HEK293 (cell line): ENCODE measurements at regions not wholly inside any gene's neighbourhood (a gene's known extent, or its start where the extent isn't known, plus 50 kb on each side); places are given as distances from the start of the nearest gene placed in this dataset.

Experiments used
- CTCF ChIA-PET: fragments of 350-600 bp; formaldehyde crosslinking; extraction: SDS; loops from one replicate; lab custom pipeline; 2021; ENCODE audit warnings: antibody characterized with exemption; lab: Yijun Ruan, JAX
- POLR2A ChIA-PET: fragments of 300-600 bp; formaldehyde crosslinking; extraction: SDS; loops from one replicate; lab custom pipeline; 2020; ENCODE audit warnings: antibody characterized with exemption, inconsistent platforms; lab: Yijun Ruan, JAX
- H3K27ac ChIP-seq: fragments of 200-500 bp; sonication (Bioruptor generic); 2 replicates; pipeline ENCODE4 v1.5.1; 2014; ENCODE audit warnings: low read depth, low read length, control low read depth, inconsistent platforms; ENCODE audit errors: extremely low read depth
- H3K36me3 ChIP-seq, 2 experiments: fragments of 200-500 bp in 1 of 2; sonication (Bioruptor generic) in 1 of 2; 1 replicate in 1 of 2; 2 replicates in 1 of 2; pipeline ENCODE4 v1.5.1; 2014 to 2017; ENCODE audit warnings: inconsistent platforms in 2 of 2, low read length in 2 of 2; ENCODE audit not compliant: control insufficient read depth in 2 of 2, insufficient read depth in 1 of 2
- H3K4me1 ChIP-seq: fragments of 200-500 bp; sonication (Bioruptor generic); 2 replicates; pipeline ENCODE4 v1.5.1; 2014; ENCODE audit warnings: mild to moderate bottlenecking, low read length, inconsistent platforms; ENCODE audit not compliant: control insufficient read depth, insufficient read depth
- H3K4me3 ChIP-seq: 2 replicates; pipeline ENCODE4 v1.5.1; 2011; ENCODE audit warnings: low read depth, mild to moderate bottlenecking, control low read depth, low read length, moderate library complexity
- H3K9me3 ChIP-seq: fragments of 200-500 bp; sonication (Bioruptor generic); 2 replicates; pipeline ENCODE4 v1.5.1; 2014; ENCODE audit warnings: low read depth, low read length, inconsistent platforms; ENCODE audit not compliant: control insufficient read depth, insufficient read depth
- GLI4 ChIP-seq: fragments of 450-650 bp; formaldehyde crosslinking; IDR thresholded peaks from 2 replicates; pipeline ENCODE4 v1.5.1; 2016; ENCODE audit warnings: missing biosample characterization, missing genetic modification characterization
- MZF1 ChIP-seq: fragments of 450-650 bp; formaldehyde crosslinking; IDR thresholded peaks from 2 replicates; pipeline ENCODE4 v1.5.1; 2017; ENCODE audit warnings: missing biosample characterization, missing genetic modification characterization, borderline replicate concordance
- PATZ1 ChIP-seq: fragments of 450-650 bp; formaldehyde crosslinking; IDR thresholded peaks from 2 replicates; pipeline ENCODE4 v1.5.1; 2016; ENCODE audit warnings: missing biosample characterization, missing genetic modification characterization
- TCF7L2 ChIP-seq: IDR thresholded peaks from 2 replicates; pipeline ENCODE4 v1.6.1; 2011; ENCODE audit warnings: low read depth, mild to moderate bottlenecking, inconsistent platforms, low read length, moderate library complexity, borderline replicate concordance
- WT1 ChIP-seq: fragments of 450-650 bp; formaldehyde crosslinking; IDR thresholded peaks from 2 replicates; pipeline ENCODE4 v1.5.1; 2016; ENCODE audit warnings: missing biosample characterization, missing genetic modification characterization
- ZBTB20 ChIP-seq: fragments of 450-650 bp; formaldehyde crosslinking; IDR thresholded peaks from 2 replicates; pipeline ENCODE4 v1.5.1; 2016; ENCODE audit warnings: missing biosample characterization, missing genetic modification characterization
- ZBTB8A ChIP-seq: fragments of 450-650 bp; formaldehyde crosslinking; IDR thresholded peaks from 2 replicates; pipeline ENCODE4 v1.5.1; 2016; ENCODE audit warnings: missing biosample characterization, missing genetic modification characterization
- ZNF16 ChIP-seq: fragments of 450-650 bp; formaldehyde crosslinking; IDR thresholded peaks from 2 replicates; pipeline ENCODE4 v1.5.1; 2016; ENCODE audit warnings: low read depth, missing biosample characterization, missing genetic modification characterization
- ZNF175 ChIP-seq: fragments of 450-650 bp; formaldehyde crosslinking; IDR thresholded peaks from 2 replicates; pipeline ENCODE4 v1.5.1; 2016; ENCODE audit warnings: missing biosample characterization, missing genetic modification characterization
- ZNF214 ChIP-seq: fragments of 450-650 bp; formaldehyde crosslinking; IDR thresholded peaks from 2 replicates; pipeline ENCODE4 v1.5.1; 2017; ENCODE audit warnings: missing biosample characterization, mild to moderate bottlenecking, missing genetic modification characterization, borderline replicate concordance
- ZNF23 ChIP-seq: fragments of 450-650 bp; formaldehyde crosslinking; IDR thresholded peaks from 2 replicates; pipeline ENCODE4 v1.5.1; 2016; ENCODE audit warnings: missing biosample characterization, missing genetic modification characterization, borderline replicate concordance
- ZNF302 ChIP-seq: fragments of 450-650 bp; formaldehyde crosslinking; IDR thresholded peaks from 2 replicates; pipeline ENCODE4 v1.5.1; 2016; ENCODE audit warnings: missing biosample characterization, missing genetic modification characterization, low read depth
- ZNF311 ChIP-seq: fragments of 450-650 bp; formaldehyde crosslinking; IDR thresholded peaks from 2 replicates; pipeline ENCODE4 v1.5.1; 2017; ENCODE audit warnings: missing biosample characterization, missing genetic modification characterization, borderline replicate concordance
- ZNF366 ChIP-seq: fragments of 450-650 bp; formaldehyde crosslinking; conservative IDR thresholded peaks from 2 replicates; pipeline ENCODE4 v1.5.1; 2016; ENCODE audit warnings: missing biosample characterization, missing genetic modification characterization
- ZNF37A ChIP-seq: fragments of 450-650 bp; IDR thresholded peaks from 2 replicates; pipeline ENCODE4 v1.5.1; 2018; ENCODE audit warnings: missing biosample characterization, missing genetic modification characterization
- ZNF394 ChIP-seq: fragments of 450-650 bp; formaldehyde crosslinking; IDR thresholded peaks from 2 replicates; pipeline ENCODE4 v1.5.1; 2016; ENCODE audit warnings: missing biosample characterization, missing genetic modification characterization, mild to moderate bottlenecking, moderate library complexity, borderline replicate concordance
- ZNF473 ChIP-seq: fragments of 450-650 bp; formaldehyde crosslinking; IDR thresholded peaks from 2 replicates; pipeline ENCODE4 v1.5.1; 2017; ENCODE audit warnings: missing biosample characterization, missing genetic modification characterization
- ZNF544 ChIP-seq: fragments of 450-650 bp; formaldehyde crosslinking; IDR thresholded peaks from 2 replicates; pipeline ENCODE4 v1.5.0; 2017; ENCODE audit warnings: missing biosample characterization, missing genetic modification characterization
- ZNF571 ChIP-seq: fragments of 450-650 bp; formaldehyde crosslinking; IDR thresholded peaks from 2 replicates; pipeline ENCODE4 v1.5.0; 2017; ENCODE audit warnings: missing biosample characterization, missing genetic modification characterization
- ZNF610 ChIP-seq: fragments of 450-650 bp; formaldehyde crosslinking; IDR thresholded peaks from 2 replicates; pipeline ENCODE4 v1.5.1; 2016; ENCODE audit warnings: missing biosample characterization, missing genetic modification characterization, borderline replicate concordance
- ZNF629 ChIP-seq: fragments of 450-650 bp; formaldehyde crosslinking; IDR thresholded peaks from 2 replicates; pipeline ENCODE4 v1.5.1; 2017; ENCODE audit warnings: missing biosample characterization, missing genetic modification characterization
- ZNF677 ChIP-seq: fragments of 450-650 bp; IDR thresholded peaks from 2 replicates; pipeline ENCODE4 v1.5.0; 2018; ENCODE audit warnings: missing biosample characterization, mild to moderate bottlenecking, missing genetic modification characterization, moderate library complexity
- ZNF843 ChIP-seq: fragments of 450-650 bp; formaldehyde crosslinking; IDR thresholded peaks from 2 replicates; pipeline ENCODE4 v1.5.1; 2016; ENCODE audit warnings: missing biosample characterization, missing genetic modification characterization
- TF ChIP-seq, protein P1 (sequence below): fragments of 450-650 bp; formaldehyde crosslinking; IDR thresholded peaks from 2 replicates; pipeline ENCODE4 v1.5.1; 2016; ENCODE audit warnings: missing biosample characterization, missing genetic modification characterization, borderline replicate concordance
- TF ChIP-seq, protein P2 (sequence below): fragments of 450-650 bp; formaldehyde crosslinking; IDR thresholded peaks from 2 replicates; pipeline ENCODE4 v1.5.1; 2016; ENCODE audit warnings: missing biosample characterization, missing genetic modification characterization

DNA sequence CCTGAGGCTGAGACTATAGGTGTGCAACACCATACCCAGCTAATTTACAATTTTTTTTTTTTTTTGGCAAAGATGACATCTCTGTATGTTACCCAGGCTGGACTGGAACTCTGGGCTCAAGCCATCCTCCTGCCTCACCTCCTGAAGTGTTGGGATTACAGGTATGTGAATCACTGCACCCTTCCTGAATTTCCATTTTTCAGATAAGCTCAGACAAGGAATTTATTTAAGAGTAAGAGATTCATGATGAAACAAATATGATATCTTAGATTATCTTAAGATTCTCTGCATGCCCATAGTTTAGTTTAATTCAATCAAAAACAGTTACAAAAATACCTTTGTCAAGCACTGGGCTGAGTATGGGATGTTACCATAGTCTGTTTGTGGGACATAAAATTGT, 128.4 kb upstream of the BASP1 start:
- POLR2A ChIA-PET, result no interaction called here
- CTCF ChIA-PET, result interaction anchor here (0.5 to 0.7 kb wide), 2 partner anchors 19 to 60 kb away, joined by 3 read pairs; no protein-coding TSS in a partner anchor
- no peak overlapping the region for H3K27ac ChIP-seq

GRCh38 chr5:17089690-17090089, 127.7 kb upstream of the BASP1 start:
- H3K27ac ChIP-seq, result no peak overlapping the region
- TF ChIP-seq TCF7L2, result no peak
- TF ChIP-seq, protein P1, sequence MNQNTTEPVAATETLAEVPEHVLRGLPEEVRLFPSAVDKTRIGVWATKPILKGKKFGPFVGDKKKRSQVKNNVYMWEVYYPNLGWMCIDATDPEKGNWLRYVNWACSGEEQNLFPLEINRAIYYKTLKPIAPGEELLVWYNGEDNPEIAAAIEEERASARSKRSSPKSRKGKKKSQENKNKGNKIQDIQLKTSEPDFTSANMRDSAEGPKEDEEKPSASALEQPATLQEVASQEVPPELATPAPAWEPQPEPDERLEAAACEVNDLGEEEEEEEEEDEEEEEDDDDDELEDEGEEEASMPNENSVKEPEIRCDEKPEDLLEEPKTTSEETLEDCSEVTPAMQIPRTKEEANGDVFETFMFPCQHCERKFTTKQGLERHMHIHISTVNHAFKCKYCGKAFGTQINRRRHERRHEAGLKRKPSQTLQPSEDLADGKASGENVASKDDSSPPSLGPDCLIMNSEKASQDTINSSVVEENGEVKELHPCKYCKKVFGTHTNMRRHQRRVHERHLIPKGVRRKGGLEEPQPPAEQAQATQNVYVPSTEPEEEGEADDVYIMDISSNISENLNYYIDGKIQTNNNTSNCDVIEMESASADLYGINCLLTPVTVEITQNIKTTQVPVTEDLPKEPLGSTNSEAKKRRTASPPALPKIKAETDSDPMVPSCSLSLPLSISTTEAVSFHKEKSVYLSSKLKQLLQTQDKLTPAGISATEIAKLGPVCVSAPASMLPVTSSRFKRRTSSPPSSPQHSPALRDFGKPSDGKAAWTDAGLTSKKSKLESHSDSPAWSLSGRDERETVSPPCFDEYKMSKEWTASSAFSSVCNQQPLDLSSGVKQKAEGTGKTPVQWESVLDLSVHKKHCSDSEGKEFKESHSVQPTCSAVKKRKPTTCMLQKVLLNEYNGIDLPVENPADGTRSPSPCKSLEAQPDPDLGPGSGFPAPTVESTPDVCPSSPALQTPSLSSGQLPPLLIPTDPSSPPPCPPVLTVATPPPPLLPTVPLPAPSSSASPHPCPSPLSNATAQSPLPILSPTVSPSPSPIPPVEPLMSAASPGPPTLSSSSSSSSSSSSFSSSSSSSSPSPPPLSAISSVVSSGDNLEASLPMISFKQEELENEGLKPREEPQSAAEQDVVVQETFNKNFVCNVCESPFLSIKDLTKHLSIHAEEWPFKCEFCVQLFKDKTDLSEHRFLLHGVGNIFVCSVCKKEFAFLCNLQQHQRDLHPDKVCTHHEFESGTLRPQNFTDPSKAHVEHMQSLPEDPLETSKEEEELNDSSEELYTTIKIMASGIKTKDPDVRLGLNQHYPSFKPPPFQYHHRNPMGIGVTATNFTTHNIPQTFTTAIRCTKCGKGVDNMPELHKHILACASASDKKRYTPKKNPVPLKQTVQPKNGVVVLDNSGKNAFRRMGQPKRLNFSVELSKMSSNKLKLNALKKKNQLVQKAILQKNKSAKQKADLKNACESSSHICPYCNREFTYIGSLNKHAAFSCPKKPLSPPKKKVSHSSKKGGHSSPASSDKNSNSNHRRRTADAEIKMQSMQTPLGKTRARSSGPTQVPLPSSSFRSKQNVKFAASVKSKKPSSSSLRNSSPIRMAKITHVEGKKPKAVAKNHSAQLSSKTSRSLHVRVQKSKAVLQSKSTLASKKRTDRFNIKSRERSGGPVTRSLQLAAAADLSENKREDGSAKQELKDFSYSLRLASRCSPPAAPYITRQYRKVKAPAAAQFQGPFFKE (tag by site-specific recombination), result no peak
- no peak for TF ChIP-seq ZNF23
- no peak for TF ChIP-seq ZNF366 (tag by site-specific recombination)
- TF ChIP-seq ZNF843 (tag by site-specific recombination), result no peak
- no peak for TF ChIP-seq PATZ1
- no peak for TF ChIP-seq ZNF16
- no peak for TF ChIP-seq ZNF394
- no peak for TF ChIP-seq ZNF677 (tag by site-specific recombination)
- TF ChIP-seq WT1, result no peak
- TF ChIP-seq ZBTB20, result no peak
- no peak for TF ChIP-seq ZNF473
- TF ChIP-seq, all 188 proteins: peak for 0
- POLR2A ChIA-PET, result no interaction called here
- CTCF ChIA-PET, result interaction anchor here (0.6 kb wide), 2 partner anchors 100 to 185 kb away, joined by 3 to 4 read pairs; no protein-coding TSS in a partner anchor
- H3K9me3 ChIP-seq, result no peaks in the 10 kb centered on the region
- H3K4me3 ChIP-seq, result no peak overlapping the region
- H3K36me3 ChIP-seq, result no peaks in the 10 kb centered on the region; a peak in 1 of 3 replicates
- no peaks in the 10 kb centered on the region for H3K4me1 ChIP-seq

More for the DNA sequence above, 128.4 kb upstream of the BASP1 start:
- Histone ChIP-seq H3K4me1 (no peaks in the 10 kb centered on the region), H3K4me3 (no peak overlapping the region), H3K9me3 (no peaks in the 10 kb centered on the region), H3K36me3 (no peaks in the 10 kb centered on the region; a peak in 1 of 3 replicates)
- TF ChIP-seq ZNF37A (tag by site-specific recombination) (no peak), ZNF629 (tag by site-specific recombination) (no peak), TCF7L2 (no peak), ZNF175 (no peak), ZNF302 (no peak), ZNF571 (tag by site-specific recombination) (no peak), ZNF214 (no peak), ZNF610 (tag by site-specific recombination) (no peak), ZNF544 (tag by site-specific recombination) (no peak), MZF1 (no peak), ZNF311 (tag by site-specific recombination) (no peak), GLI4 (no peak), ZBTB8A (tag by site-specific recombination) (no peak)
- TF ChIP-seq, protein P2, sequence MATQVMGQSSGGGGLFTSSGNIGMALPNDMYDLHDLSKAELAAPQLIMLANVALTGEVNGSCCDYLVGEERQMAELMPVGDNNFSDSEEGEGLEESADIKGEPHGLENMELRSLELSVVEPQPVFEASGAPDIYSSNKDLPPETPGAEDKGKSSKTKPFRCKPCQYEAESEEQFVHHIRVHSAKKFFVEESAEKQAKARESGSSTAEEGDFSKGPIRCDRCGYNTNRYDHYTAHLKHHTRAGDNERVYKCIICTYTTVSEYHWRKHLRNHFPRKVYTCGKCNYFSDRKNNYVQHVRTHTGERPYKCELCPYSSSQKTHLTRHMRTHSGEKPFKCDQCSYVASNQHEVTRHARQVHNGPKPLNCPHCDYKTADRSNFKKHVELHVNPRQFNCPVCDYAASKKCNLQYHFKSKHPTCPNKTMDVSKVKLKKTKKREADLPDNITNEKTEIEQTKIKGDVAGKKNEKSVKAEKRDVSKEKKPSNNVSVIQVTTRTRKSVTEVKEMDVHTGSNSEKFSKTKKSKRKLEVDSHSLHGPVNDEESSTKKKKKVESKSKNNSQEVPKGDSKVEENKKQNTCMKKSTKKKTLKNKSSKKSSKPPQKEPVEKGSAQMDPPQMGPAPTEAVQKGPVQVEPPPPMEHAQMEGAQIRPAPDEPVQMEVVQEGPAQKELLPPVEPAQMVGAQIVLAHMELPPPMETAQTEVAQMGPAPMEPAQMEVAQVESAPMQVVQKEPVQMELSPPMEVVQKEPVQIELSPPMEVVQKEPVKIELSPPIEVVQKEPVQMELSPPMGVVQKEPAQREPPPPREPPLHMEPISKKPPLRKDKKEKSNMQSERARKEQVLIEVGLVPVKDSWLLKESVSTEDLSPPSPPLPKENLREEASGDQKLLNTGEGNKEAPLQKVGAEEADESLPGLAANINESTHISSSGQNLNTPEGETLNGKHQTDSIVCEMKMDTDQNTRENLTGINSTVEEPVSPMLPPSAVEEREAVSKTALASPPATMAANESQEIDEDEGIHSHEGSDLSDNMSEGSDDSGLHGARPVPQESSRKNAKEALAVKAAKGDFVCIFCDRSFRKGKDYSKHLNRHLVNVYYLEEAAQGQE (tag by site-specific recombination), result no peak
